CD14-positive monocyte (primary cell): ENCODE measurements at regions not wholly inside any gene's neighbourhood (a gene's known extent, or its start where the extent isn't known, plus 50 kb on each side); places are given as distances from the start of the nearest gene placed in this dataset.

ENCODE experiments used
- DNase-seq, 3 donors: peaks; one replicate each; pipeline ENCODE4 v3.0.0-alpha.2; 2011 to 2022
- H2AFZ ChIP-seq: 2 replicates; pipeline ENCODE4 v1.6.0; 2012; ENCODE audit warnings: mild to moderate bottlenecking, low read depth, low read length, inconsistent platforms; ENCODE audit not compliant: insufficient read depth, poor library complexity, severe bottlenecking
- H3K27ac ChIP-seq, 2 donors: 1 replicate in 1 of 2; 2 replicates in 1 of 2; pipeline ENCODE4 v1.5.1; 2012 to 2013; ENCODE audit warnings: low read length in 2 of 2, control low read depth in 1 of 2, inconsistent platforms in 1 of 2, low read depth in 1 of 2, mild to moderate bottlenecking in 1 of 2
- H3K27me3 ChIP-seq, 2 donors: one replicate each; pipeline versions ENCODE4 v1.6.0 to v1.6.1; 2011 to 2013; ENCODE audit warnings: low read length in 2 of 2; ENCODE audit not compliant: control insufficient read depth in 2 of 2, insufficient read depth in 2 of 2
- H3K36me3 ChIP-seq, 2 donors: replicated peaks in 1 of 2; 1 replicate in 1 of 2; 2 replicates in 1 of 2; pipeline versions ENCODE4 v1.5.1 to v1.6.1; 2012 to 2013; ENCODE audit warnings: low read length in 2 of 2, control low read depth in 1 of 2, inconsistent platforms in 1 of 2, mild to moderate bottlenecking in 1 of 2; ENCODE audit not compliant: insufficient read depth in 2 of 2, control insufficient read depth in 1 of 2
- H3K4me1 ChIP-seq, 2 donors: 1 replicate in 1 of 2; 2 replicates in 1 of 2; pipeline versions ENCODE4 v1.5.1 to v1.6.1; 2012 to 2013; ENCODE audit warnings: low read length in 2 of 2, control low read depth in 1 of 2, inconsistent platforms in 1 of 2, mild to moderate bottlenecking in 1 of 2, moderate library complexity in 1 of 2; ENCODE audit not compliant: insufficient read depth in 2 of 2, control insufficient read depth in 1 of 2
- H3K4me2 ChIP-seq: replicated peaks from 2 replicates; pipeline ENCODE3; 2012; ENCODE audit warnings: low read length, moderate library complexity, mild to moderate bottlenecking; ENCODE audit not compliant: poor library complexity, severe bottlenecking; ENCODE audit errors: extremely low read depth
- H3K4me3 ChIP-seq, 3 experiments: fragments of 200-600 bp in 1 of 3; sonication (generic) in 1 of 3; replicated peaks in 1 of 3; 1 replicate in 2 of 3; 2 replicates in 1 of 3; pipeline ENCODE4 v1.5.1; 2011 to 2013; ENCODE audit warnings: low read length in 3 of 3, mild to moderate bottlenecking in 3 of 3, control low read depth in 2 of 3, low read depth in 2 of 3, inconsistent platforms in 1 of 3, moderate library complexity in 1 of 3
- H3K79me2 ChIP-seq: 2 replicates; pipeline ENCODE4 v1.6.0; 2012; ENCODE audit warnings: mild to moderate bottlenecking, control low read depth, inconsistent platforms, low read length, moderate library complexity; ENCODE audit not compliant: insufficient read depth
- H3K9ac ChIP-seq: 2 replicates; pipeline ENCODE4 v1.6.0; 2017; ENCODE audit warnings: low read length, mild to moderate bottlenecking; ENCODE audit not compliant: insufficient read depth, poor library complexity, severe bottlenecking
- H3K9me3 ChIP-seq, 2 donors: replicated peaks in 1 of 2; 1 replicate in 1 of 2; 2 replicates in 1 of 2; pipeline versions ENCODE4 v1.5.1 to v1.6.1; 2012 to 2013; ENCODE audit warnings: low read length in 2 of 2, control low read depth in 1 of 2; ENCODE audit not compliant: control insufficient read depth in 1 of 2, insufficient read depth in 1 of 2
- H4K20me1 ChIP-seq: 2 replicates; pipeline ENCODE4 v1.6.0; 2012; ENCODE audit warnings: mild to moderate bottlenecking, low read length, control low read depth, moderate library complexity; ENCODE audit not compliant: insufficient read depth
- H3K27ac Mint-ChIP-seq, 7 donors: one replicate each; pipeline ENCODE4 v1.8.0; 2020; ENCODE audit warnings: mild to moderate bottlenecking in 7 of 7, mixed read lengths in 7 of 7, moderate library complexity in 6 of 7, inconsistent platforms in 2 of 7
- H3K27me3 Mint-ChIP-seq, 3 donors: one replicate each; pipeline ENCODE4 v1.8.0; 2021 to 2022; ENCODE audit warnings: low read depth in 3 of 3, mild to moderate bottlenecking in 3 of 3, mixed read lengths in 3 of 3, moderate library complexity in 3 of 3, inconsistent platforms in 1 of 3
- H3K36me3 Mint-ChIP-seq, 2 donors: one replicate each; pipeline ENCODE4 v1.8.0; 2020; ENCODE audit warnings: mixed read lengths in 2 of 2, inconsistent platforms in 1 of 2, mild to moderate bottlenecking in 1 of 2
- H3K4me1 Mint-ChIP-seq: one replicate; pipeline ENCODE4 v1.8.0; 2020; ENCODE audit warnings: mild to moderate bottlenecking, mixed read lengths
- H3K4me3 Mint-ChIP-seq, 2 donors: one replicate each; pipeline ENCODE4 v1.8.0; 2020; ENCODE audit warnings: mild to moderate bottlenecking in 2 of 2, mixed read lengths in 2 of 2, moderate library complexity in 1 of 2
- H3K9me3 Mint-ChIP-seq, 7 donors: one replicate each; pipeline ENCODE4 v1.8.0; 2020 to 2022; ENCODE audit warnings: mixed read lengths in 7 of 7, mild to moderate bottlenecking in 6 of 7, moderate library complexity in 6 of 7, inconsistent platforms in 2 of 7
- CTCF ChIP-seq: fragments of 200-600 bp; IDR thresholded peaks from one replicate; pipeline ENCODE4 v1.8.0; 2022; ENCODE audit warnings: antibody characterized with exemption, mild to moderate bottlenecking
- WGBS: methylation state at CpG from one replicate; pipeline ENCODE4 v1.1.5; 2013; ENCODE audit warnings: missing lambda C conversion rate; ENCODE audit not compliant: insufficient coverage; 5-methylcytosine and 5-hydroxymethylcytosine counted together
- intact Hi-C, 2 donors: fragments of 100-400 bp; cut with micrococcal nuclease; formaldehyde crosslinking; loops; one replicate each; pipeline versions ENCODE4 v1.15.0 to v1.15.1; 2023

- H3K4me3 Mint-ChIP-seq: no peak overlapping the region
- no peak for TF ChIP-seq CTCF
- Histone ChIP-seq H3K4me1 (no peaks in the 10 kb centered on the region), H3K79me2 (no peaks in the 10 kb centered on the region), H4K20me1 (no peaks in the 10 kb centered on the region), H3K9ac (no peak overlapping the region), H3K27me3 (no peaks in the 10 kb centered on the region), H3K36me3 (no peaks in the 10 kb centered on the region), H3K4me2 (no peak overlapping the region), H2AFZ (no peak overlapping the region), H3K27ac (no peak overlapping the region), H3K9me3 (no peaks in the 10 kb centered on the region), H3K4me3 (no peak overlapping the region)
- no peaks in the 10 kb centered on the region for H3K27me3 Mint-ChIP-seq
- H3K27ac Mint-ChIP-seq: no peak overlapping the region
- DNase-seq: no peak
- peaks cover 7% of the 10 kb centered on the region for H3K4me1 Mint-ChIP-seq
- intact Hi-C loops: no loop called here
- no peaks in the 10 kb centered on the region for H3K36me3 Mint-ChIP-seq
- no peaks in the 10 kb centered on the region for H3K9me3 Mint-ChIP-seq
Measured at GRCh38 chr12:89943463-89943862, 234.8 kb upstream of the ATP2B1 start.

- H3K27ac Mint-ChIP-seq: no peak overlapping the region
- 100% methylated on average over 2 of the region's 2 CpGs for WGBS
Measured at GRCh38 chr12:89941436-89941835, 232.8 kb upstream of the ATP2B1 start.

More at GRCh38 chr12:89941436-89941835, 232.8 kb upstream of the ATP2B1 start:
- H4K20me1 ChIP-seq: no peaks in the 10 kb centered on the region
- H3K36me3 ChIP-seq: no peaks in the 10 kb centered on the region
- Mint-ChIP-seq H3K9me3 (no peaks in the 10 kb centered on the region), H3K27me3 (no peaks in the 10 kb centered on the region), H3K36me3 (no peaks in the 10 kb centered on the region), H3K4me1 (no peaks in the 10 kb centered on the region), H3K4me3 (no peak overlapping the region)
- DNase-seq: no peak
- no peaks in the 10 kb centered on the region for H3K4me1 ChIP-seq
- H3K27ac ChIP-seq: no peak overlapping the region
- no peak overlapping the region for H3K4me3 ChIP-seq
- H3K27me3 ChIP-seq: no peaks in the 10 kb centered on the region
- H3K4me2 ChIP-seq: no peak overlapping the region
- H3K9ac ChIP-seq: no peak overlapping the region
- H2AFZ ChIP-seq: no peak overlapping the region
- H3K79me2 ChIP-seq: no peaks in the 10 kb centered on the region
- TF ChIP-seq CTCF: no peak
- intact Hi-C loops: no loop called here
- H3K9me3 ChIP-seq: no peaks in the 10 kb centered on the region
